AG04450 (cell line): ENCODE measurements at regions not wholly inside any gene's neighbourhood (a gene's known extent, or its start where the extent isn't known, plus 50 kb on each side); places are given as distances from the start of the nearest gene placed in this dataset. TPM values are rescaled to one million over a fixed set of nuclear protein-coding genes. Genes with fewer than 3 reads are reported as not detected.

ENCODE experiments used
- small RNA-seq: library from RNA; depleted of rRNA; stranded (forward); fragments of <200 nt; gene quantifications from one replicate; pipeline ENCODE3, GENCODE V24; 2012; ENCODE audit warnings: low read depth; ENCODE audit not compliant: insufficient read length

Small RNA genes in the stretch of these regions (small RNA-seq; reads per million reads assigned to genes)
- not detected for gene COX7A2P2
- not detected for gene RNU6-34P
